Iris pigment epithelial cell (primary cell): ENCODE measurements at regions not wholly inside any gene's neighbourhood (a gene's known extent, or its start where the extent isn't known, plus 50 kb on each side); places are given as distances from the start of the nearest gene placed in this dataset.
"Not testable (repeated sequence)": the region's sequence is repeated elsewhere in the genome, so short reads cannot be mapped to it uniquely, and the experiment has no call there.

Experiments used
- DNase-seq: peaks from one replicate; pipeline ENCODE4 v3.0.0-alpha.2; 2011; ENCODE audit warnings: low read depth

DNA sequence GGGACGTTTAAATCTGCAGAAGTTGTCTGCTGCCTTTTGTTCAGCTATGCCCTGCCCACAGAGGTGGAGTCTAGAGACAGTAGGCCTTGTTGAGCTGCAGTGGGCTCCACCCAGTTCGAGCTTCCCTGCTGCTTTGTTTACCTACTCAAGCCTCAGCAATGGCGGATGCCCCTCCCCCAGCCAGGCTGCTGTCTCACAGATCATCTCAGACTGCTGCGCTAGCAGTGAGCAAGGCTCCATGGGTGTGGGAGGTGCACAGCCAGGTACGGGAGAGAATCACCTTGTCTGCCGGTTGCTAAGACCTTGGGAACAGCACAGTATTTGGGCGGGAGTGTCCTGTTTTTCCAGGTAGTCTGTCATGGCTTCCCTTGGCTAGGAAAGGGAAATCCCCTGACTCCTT lies 114.3 kb upstream of the PALM2AKAP2 start:
- DNase-seq: not testable (repeated sequence)

DNA sequence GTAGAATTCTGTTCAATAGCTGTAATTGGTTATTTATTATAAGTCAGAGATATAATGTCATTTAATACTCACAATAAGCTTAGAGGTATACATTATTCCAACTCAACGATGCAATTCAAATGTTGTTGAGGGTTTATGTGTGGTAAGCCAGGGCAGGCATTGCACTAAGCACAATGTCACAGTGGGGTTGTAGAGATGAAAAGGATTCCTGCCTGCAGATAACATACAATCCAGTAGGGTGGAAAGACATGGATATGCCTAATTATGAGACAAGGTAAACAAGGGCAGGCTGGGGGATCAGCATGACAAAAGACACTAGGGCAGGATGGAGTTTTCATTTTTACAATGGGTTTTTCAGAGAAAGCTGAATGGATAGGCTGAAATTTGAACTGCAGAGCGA lies 98.7 kb upstream of the PALM2AKAP2 start:
- DNase-seq: no peak

DNA sequence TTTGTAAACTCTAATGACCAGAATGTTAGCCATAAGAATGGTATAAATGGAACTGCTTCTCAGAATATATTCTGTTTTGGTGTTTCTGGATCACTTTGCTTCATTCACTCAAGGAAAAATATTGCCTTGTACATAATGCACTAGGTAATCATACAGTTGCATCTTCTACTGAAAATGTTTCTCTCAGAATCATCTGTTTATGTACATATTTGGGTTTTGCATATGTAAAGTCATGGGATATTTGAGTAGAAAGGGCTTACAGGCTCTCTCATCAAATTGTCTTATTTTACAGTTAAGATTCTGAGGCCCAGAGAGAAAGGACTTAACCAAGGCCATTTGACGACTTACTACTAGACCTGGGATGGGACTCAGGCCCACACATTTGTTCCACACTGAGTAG lies 97.8 kb upstream of the PALM2AKAP2 start:
- DNase-seq: no peak

DNA sequence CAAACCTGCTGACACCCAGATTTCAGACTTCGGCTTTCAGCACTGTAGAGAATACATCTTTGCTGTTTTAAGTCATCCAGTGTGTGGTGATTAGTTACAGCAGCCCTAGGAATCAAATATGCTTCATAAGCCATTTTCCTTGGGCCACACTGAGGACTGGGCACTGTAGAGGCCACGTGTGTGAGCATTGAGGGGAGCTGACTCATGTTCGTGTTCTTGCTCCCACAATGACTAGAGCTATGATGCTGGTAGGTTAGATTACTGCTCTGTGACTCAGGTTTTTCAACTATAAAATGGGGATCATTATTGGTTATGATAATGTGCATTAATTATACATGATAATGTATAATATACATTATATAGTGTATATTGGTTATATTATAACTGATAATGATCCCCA lies 96.5 kb upstream of the PALM2AKAP2 start:
- peak; percentile 31 for DNase-seq

DNA sequence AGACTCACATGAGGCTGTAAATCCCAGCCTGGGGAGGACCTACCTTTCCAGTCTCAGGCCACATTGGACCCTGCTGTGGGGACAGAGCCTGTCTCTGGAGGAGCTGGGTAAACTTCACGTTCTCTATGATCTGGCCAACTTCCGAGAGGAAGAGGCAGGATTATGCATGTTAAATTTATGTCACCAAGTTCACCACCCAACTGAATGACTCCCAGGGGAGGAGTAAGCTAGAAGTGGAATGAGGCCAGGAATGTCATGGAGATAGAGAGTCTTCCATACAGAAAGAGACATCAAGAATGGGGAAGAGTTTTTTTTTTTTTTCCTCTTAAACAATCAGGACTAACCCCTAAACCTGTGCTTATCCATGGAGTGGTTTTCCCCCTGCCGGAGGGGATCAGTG lies 90.3 kb upstream of the PALM2AKAP2 start:
- DNase-seq: no peak

DNA sequence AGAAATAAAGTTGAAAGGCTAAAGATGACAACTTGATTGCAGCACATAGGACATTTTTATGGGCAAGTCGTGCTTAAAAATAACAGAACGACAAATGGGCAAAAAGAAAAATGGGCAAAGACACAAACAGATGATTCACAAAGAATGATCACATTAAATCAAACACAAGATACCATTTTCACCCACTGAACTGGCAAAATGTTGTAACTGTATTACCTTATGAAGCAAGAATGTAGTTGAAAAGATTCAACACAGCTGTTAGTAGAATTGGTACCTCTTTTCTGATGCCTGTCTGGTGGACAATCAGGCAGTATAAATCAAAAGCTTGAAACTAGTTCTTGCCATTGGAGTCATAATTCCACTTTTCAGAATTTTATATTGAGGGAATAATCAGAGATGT lies 81.0 kb upstream of the PALM2AKAP2 start:
- DNase-seq: peak; percentile 11

DNA sequence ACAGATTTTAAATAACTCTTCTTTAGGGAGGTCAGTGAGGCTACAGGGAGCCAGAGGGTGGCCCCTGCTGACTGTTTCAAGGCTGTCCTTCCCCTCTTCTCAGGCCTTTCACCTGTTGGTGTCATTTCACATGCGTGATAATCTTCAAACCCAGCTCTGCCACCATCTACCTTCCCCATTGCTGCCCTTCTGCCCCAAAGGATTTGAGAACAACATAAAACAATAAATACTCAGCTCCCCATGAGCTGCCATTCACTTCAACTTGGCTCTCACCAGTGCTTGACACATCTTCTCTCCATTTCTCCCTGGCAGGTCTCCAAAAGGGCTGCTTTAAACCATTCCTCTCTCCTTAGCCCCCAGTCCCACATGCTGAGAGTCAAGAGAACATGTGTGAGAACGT lies 75.5 kb upstream of the PALM2AKAP2 start:
- no peak for DNase-seq

DNA sequence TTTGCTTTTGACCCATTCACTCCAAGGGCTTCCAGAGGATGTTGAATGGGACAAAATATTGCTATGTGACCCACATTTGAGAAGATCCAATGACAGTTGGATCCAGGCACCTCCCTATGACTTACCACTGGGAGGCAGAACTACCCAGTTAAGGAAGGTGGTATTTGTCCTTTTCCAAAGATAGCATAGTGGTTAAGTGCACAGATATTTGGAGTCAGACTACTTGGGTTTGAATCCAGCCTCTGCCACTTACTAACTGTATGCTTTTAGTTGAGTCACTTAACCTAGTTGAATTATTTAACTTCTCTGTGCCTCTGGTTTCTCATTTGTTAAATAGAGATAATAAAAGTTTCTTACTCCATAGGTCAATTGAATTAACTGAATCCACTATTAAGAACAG lies 74.5 kb upstream of the PALM2AKAP2 start:
- DNase-seq: peak; percentile 52

DNA sequence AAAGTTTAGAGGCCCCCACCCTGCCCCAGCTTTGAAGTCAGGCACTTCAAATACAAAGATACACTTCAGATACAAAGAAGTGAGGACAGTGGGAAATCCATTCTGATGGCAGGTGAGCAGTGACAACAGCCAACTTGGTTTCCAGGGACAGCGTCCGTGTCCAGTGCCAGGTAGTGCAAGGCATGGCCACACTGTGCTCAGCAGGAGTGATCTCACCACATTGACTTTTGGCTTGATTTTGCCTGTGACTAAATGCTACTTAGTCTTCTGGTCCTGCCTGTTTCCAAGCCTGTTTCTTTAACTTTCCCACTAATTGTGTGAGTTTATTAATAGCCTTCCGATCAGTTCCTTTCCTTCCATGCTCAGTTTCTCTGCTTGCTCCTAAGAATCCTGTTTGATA lies 72.6 kb upstream of the PALM2AKAP2 start:
- no peak for DNase-seq

DNA sequence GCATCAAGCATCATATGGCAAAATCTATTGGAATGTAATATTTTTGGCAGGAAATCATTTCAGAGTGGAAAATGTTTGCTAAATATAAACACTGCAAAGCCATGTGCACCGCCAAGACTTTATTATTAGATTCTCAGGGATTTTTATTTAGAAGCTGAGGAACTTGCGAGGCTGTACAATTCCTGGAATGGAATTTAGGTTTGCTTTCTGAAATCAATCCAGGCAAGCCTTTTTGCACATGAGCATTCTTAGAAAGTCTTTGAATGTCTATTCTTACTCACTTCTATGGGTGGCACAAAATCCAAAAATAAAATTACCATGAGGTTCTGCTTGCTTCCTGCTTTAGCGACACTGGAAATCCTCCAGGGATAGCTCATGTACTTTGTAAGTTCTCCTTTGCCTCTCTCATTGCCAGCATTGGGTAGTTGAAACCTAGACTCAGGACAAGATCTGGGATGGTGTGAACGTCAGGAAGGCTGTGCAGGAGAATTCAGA lies 71.5 kb upstream of the PALM2AKAP2 start:
- no peak for DNase-seq

DNA sequence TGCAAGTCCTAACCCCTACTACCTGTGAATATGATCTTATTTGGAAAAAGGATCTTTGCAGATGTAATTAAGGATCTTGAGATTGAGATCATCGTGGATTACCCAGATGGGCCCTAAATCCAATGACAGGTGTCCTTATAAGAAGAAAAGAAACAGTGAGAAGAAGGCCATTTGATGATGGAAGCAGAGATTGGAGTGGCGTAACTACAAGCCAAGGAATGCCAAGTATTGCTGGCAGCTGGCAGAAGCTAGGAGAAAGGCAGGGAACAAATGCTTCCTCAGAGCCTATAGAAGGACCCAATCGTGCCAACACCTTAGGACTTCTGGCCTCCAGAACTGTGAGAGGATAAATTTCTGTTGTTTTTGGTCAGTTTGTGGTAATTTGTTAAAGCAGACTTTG lies 70.1 kb upstream of the PALM2AKAP2 start:
- no peak for DNase-seq

DNA sequence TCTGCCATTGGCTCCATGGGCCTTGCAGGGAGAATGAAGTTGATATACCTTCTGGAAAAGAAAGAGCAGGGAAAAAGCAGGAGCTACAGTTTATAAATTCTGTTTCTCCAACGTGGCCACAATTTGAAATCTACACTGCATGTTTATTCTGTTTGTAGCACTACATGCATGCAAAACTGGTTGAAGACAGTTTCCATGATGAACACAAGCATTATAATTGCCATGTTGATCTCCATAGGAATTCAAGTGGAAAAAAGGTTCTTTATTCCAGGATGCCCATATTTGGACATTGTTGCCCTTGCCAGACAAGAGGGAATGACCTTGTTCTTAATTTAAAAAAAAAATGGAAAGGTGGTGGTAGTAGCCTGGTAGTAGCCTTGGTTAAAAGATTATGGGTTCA lies 69.2 kb upstream of the PALM2AKAP2 start:
- DNase-seq: no peak

DNA sequence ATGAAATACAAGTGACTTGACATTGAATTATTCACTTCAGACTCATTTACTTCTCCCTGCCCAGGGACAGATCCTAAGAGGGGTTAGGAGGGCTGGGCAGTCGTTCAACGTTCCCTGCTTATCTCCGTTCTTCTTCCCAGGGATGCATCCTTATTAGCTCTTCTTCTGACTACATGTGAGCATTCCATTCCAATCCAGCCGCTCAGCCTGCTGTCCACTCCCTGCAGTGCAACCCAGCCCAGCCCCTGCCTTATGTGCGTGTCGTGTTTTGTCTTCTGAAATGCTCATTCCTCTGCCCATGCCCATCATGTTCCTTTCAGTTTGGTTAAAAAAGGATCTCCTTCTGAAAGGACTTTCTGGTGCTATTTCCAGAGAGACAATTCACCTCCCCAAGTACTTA lies 64.7 kb upstream of the PALM2AKAP2 start:
- DNase-seq: no peak

DNA sequence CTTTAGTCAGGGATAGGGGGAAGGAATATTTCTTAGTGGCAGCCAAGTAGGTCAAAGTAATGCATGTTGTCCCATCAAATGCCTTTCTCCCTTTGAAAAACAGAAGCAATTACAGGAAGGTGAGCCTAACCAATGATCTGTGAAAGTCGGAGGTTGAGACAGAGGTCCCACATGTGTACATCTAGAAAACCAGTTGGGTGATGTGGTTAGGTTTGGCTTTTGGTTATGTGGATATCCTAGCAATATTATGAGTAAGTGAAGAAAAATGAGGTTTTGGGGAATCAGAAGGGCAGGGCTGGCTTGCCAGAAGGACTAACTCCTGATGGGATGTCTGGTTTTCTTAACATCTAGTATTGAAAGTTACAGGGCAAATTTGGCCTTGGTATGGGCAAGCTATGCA lies 63.4 kb upstream of the PALM2AKAP2 start:
- DNase-seq: no peak

DNA sequence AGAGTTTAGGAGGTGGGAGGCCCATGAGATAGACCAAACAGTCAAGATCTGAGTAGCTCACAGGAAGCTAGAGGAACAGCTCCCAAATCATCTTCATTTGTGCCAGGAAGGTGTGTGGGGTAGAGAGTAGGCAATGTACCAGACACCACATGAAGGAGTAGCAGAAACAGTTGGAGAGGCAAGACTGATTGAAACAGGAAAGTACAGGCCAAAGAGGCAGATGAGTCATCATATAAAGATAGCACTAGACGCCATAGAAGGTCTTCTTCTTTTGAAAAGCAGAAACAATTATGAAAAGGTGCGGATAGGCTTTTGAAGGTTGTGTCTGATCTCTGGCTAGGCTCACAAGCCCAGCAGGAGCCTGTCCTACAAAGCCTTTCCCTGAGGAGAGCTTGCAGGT lies 62.7 kb upstream of the PALM2AKAP2 start:
- DNase-seq: peak; percentile 29

DNA sequence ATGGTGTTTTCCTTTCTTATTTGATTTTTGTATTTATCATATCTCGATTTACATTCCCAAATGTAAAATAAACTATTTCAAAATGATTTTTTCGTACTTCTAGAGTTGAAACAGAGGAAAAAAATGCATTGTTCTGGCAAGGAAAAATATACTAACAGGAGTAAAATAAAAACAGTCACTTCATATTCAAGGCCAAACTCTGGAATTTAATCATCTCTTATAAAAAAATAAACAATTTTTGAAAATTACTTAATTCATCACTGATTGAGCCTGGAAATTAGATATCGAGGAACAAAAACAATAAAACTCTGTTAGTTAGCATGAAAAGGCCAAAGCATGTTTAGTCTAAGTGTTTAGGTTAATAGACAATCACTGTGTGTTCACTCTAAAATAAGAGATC lies 61.1 kb upstream of the PALM2AKAP2 start:
- DNase-seq: no peak

DNA sequence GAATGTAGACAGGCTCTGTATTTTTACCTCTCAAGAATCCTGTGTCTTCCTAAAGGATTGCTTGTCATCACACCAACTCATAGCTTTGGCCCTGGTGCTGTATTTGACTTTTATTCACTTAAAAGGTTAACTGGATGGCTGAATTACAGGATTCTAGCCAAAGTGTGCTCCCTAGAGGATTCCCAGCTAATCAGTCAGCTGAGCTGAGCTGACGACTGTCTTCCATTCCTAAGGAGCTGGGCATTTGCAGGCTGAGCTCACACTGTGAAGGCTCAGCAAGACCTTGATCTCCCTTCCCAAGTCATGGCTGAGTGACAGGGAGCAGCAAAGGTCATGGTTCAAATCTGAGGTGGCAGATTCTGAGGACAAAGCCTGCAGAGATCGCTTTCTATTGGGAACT lies 59.0 kb upstream of the PALM2AKAP2 start:
- no peak for DNase-seq

DNA sequence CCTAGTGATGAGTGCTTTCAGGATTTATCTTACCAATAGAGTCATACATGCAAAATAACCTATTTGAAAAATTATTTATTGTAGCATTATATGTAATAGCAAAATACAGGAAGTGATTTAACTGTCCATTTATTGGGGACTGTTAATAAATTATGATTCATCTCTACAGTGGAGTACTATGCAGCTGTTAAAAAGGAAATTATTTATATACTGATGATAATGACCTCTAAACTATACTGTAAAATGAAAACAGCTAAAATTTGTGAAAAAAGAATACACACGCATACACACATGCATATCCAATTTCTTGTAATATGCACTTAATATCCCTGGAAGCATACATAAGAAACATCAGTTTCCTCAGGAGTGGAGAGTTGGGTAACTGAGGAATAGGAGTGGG lies 58.0 kb upstream of the PALM2AKAP2 start:
- DNase-seq: no peak

DNA sequence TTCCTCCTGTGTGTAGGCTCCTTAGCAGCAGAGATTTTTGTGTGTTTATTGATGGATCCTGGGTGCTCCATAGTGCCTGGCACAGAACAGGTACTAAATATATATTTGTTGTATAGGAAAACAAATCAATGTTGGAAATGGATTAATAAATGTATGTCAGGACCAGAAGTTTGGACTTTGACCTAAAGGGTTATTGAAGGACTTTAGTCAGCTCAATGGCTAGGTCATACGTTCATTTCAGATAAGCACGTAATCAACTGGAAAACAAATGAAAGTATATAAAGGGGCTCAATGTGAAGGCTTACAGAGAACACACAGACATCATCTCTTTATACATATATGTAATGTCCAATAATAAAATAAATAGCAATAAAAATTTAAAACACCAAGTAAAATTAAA lies 56.2 kb upstream of the PALM2AKAP2 start:
- no peak for DNase-seq

DNA sequence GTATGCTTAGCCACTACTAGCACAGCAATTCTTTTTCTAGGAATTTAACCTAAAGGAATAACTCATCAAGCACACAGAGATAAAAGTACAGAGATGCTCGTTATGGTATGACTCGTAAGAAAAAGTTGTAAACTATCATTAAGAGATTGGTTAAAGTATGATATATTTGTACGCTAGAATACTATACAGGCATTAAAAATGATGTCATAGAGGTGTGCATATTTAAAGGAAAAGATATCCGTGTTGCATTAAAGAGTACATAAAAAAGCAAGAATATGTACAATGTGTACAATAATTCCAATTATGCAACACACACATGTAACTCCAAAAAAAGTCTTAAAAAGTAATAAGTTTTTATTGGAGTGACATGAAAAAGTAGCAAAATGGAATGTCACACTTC lies 54.5 kb upstream of the PALM2AKAP2 start:
- DNase-seq: no peak

DNA sequence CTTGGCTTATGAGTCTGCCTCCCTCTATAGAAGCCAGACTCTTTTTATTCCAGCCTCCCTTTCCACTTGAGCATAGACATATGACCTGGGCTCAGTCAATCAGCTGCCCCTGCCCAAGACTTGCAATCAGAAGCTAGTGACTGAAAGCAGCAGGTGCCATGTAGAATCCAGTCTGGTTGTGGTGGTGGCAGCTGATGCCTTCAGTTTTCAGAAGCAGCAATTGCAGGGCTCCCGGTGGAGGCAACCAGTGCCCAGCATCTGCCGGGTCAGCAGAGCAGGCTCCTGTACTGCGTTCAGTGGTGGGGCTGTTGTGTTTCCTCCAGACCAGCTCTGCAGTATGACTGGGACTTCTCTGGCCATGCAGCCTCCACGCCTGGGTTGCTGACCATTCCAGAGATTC lies 53.9 kb upstream of the PALM2AKAP2 start:
- no peak for DNase-seq

DNA sequence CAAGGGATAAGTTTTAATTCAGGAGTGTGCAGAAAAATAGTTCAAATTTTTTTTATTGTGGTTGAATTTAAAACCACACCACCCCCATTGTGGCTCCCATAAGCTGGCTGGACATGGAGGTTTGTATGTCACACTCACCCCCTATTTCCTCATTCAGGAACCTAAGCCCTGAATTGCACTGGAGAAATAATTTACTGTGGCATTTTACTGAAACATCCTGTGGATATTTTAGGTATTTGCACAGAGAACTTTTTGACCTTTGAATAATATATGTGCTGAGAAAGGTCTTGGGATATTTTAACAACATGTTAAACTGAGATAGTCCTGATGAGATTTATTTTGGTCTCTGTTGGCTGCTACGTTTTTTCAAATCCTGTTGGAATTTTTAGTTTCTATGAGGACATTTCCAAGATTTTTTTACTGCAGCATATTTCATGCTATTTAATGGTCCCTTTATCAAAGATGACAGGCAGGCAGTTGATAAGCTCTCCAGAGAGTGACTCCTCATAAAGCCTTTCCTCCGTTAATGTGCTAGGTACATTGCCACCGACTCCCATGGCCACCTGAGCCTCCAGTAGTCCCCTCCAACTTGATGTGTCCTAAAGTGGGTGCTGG lies 51.2 kb upstream of the PALM2AKAP2 start:
- no peak for DNase-seq

DNA sequence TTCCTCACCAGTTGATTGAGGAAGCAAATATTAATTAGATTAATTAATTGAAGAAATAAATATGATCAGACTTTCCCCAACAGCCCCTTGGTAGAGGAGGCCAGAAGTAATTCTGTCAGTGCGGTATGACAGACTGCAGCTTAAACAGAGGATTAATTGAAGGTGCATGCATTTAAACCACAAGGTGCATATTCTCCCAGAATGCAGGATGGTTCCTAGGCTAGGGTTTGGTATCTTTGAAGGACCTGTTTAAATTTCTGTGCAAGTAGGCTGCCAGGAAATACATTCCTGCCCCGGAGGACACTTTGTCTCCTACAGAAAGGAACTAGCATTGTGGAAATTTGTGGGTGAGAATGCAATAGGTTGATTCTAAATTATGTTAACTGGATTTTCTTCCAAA lies 50.5 kb upstream of the PALM2AKAP2 start:
- DNase-seq: no peak
